MM.1S (cell line): ENCODE measurements at regions not wholly inside any gene's neighbourhood (a gene's known extent, or its start where the extent isn't known, plus 50 kb on each side); places are given as distances from the start of the nearest gene placed in this dataset.

Source experiments
- CTCF ChIP-seq: fragments of 300-600 bp; sonication (generic); IDR thresholded peaks from 2 replicates; pipeline ENCODE4 v1.5.1; 2016; ENCODE audit warnings: antibody characterized with exemption, low read length, mixed read lengths
- EZH2 ChIP-seq: fragments of 300-600 bp; sonication (generic); optimal IDR thresholded peaks from 2 replicates; pipeline ENCODE3; 2017; ENCODE audit warnings: low read depth, mild to moderate bottlenecking, antibody characterized with exemption, low read length, mixed read lengths
- EZH2phosphoT487 ChIP-seq: fragments of 300-600 bp; sonication (generic); IDR thresholded peaks from 2 replicates; pipeline ENCODE4 v1.6.1; 2018; ENCODE audit warnings: antibody characterized with exemption, low read length

GRCh38 chr5:68114378-68115040 lies 101.0 kb upstream of the PIK3R1 start:
- TF ChIP-seq EZH2 (no peak), CTCF (no peak), EZH2phosphoT487 (no peak)
